Hepatocyte (in vitro differentiated cells): ENCODE measurements at regions not wholly inside any gene's neighbourhood (a gene's known extent, or its start where the extent isn't known, plus 50 kb on each side); places are given as distances from the start of the nearest gene placed in this dataset.

Experiments used
- DNase-seq: peaks from one replicate; pipeline ENCODE4 v3.0.0-alpha.2; 2016; ENCODE audit warnings: low spot score
- H2AFZ ChIP-seq: fragments of 200-600 bp; sonication (generic); 2 replicates; pipeline ENCODE4 v1.6.0; 2016; ENCODE audit warnings: antibody characterized with exemption, mild to moderate bottlenecking
- H3K27ac ChIP-seq: fragments of 200-600 bp; sonication (generic); 2 replicates; pipeline ENCODE4 v1.5.1; 2016; ENCODE audit warnings: mild to moderate bottlenecking
- H3K27me3 ChIP-seq: fragments of 200-600 bp; sonication (generic); 2 replicates; pipeline ENCODE4 v1.6.1; 2016
- H3K36me3 ChIP-seq: fragments of 200-600 bp; sonication (generic); replicated peaks from 2 replicates; pipeline ENCODE4 v1.5.1; 2016; ENCODE audit warnings: low read depth; ENCODE audit not compliant: insufficient read depth
- H3K4me1 ChIP-seq: fragments of 200-600 bp; sonication (generic); 2 replicates; pipeline ENCODE4 v1.5.1; 2016; ENCODE audit warnings: mild to moderate bottlenecking, moderate library complexity; ENCODE audit not compliant: insufficient read depth
- H3K4me2 ChIP-seq: fragments of 200-600 bp; sonication (generic); 2 replicates; pipeline ENCODE4 v1.6.0; 2016
- H3K4me3 ChIP-seq: fragments of 200-600 bp; sonication (generic); 2 replicates; pipeline ENCODE4 v1.5.1; 2016; ENCODE audit warnings: mild to moderate bottlenecking
- H3K79me2 ChIP-seq: fragments of 200-600 bp; sonication (generic); 2 replicates; pipeline ENCODE4 v1.6.0; 2017; ENCODE audit warnings: mild to moderate bottlenecking
- H3K9me2 ChIP-seq: fragments of 200-600 bp; sonication (generic); replicated peaks from 2 replicates; pipeline ENCODE4 v1.6.0; 2017; ENCODE audit warnings: mild to moderate bottlenecking; ENCODE audit not compliant: insufficient read depth
- H3K9me3 ChIP-seq: fragments of 200-600 bp; sonication (generic); 2 replicates; pipeline ENCODE4 v1.5.1; 2016; ENCODE audit warnings: low read depth, mild to moderate bottlenecking
- H4K20me1 ChIP-seq: fragments of 200-600 bp; sonication (generic); 2 replicates; pipeline ENCODE4 v1.6.0; 2016; ENCODE audit warnings: mild to moderate bottlenecking; ENCODE audit not compliant: insufficient read depth, poor library complexity, severe bottlenecking
- CTCF ChIP-seq: fragments of 200-600 bp; sonication (generic); IDR thresholded peaks from 2 replicates; pipeline ENCODE4 v1.5.1; 2016; ENCODE audit warnings: antibody characterized with exemption, mild to moderate bottlenecking; ENCODE audit not compliant: poor library complexity
- EZH2 ChIP-seq: fragments of 200-600 bp; sonication (generic); IDR thresholded peaks from 2 replicates; pipeline ENCODE4 v1.6.1; 2016; ENCODE audit warnings: antibody characterized with exemption, mild to moderate bottlenecking, borderline replicate concordance
- EZH2phosphoT487 ChIP-seq: fragments of 200-600 bp; sonication (generic); IDR thresholded peaks from one replicate; pipeline ENCODE4 v1.6.1; 2018; ENCODE audit warnings: antibody characterized with exemption, mild to moderate bottlenecking, low read depth, moderate library complexity; ENCODE audit not compliant: unreplicated experiment, severe bottlenecking
- WGBS: methylation state at CpG from one replicate; pipeline ENCODE4 v1.1.6; 2016; ENCODE audit warnings: low lambda C conversion rate; ENCODE audit errors: missing lambda C conversion rate; 5-methylcytosine and 5-hydroxymethylcytosine counted together

DNA sequence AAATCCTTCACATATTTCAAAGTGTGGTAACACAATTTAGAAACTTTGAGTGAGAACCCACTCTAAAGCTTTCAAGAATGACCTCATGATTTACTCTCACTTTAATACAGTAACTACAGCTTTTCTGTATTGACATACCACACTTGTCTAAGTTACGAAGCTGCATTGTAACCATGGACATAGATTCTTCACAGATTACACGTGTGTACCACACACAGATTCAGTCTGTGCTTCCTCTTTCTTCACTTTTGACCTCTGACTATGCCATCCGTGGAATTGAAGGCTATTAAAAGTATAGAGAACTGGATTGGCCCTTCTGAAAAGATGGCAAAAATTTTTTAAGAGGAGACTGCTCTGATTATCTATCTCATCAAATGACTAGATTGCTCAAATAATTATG, 172.7 kb downstream of the TANC2 start:
- H3K4me3 ChIP-seq, result no peak overlapping the region
- no peak for DNase-seq
- H3K9me3 ChIP-seq, result no peaks in the 10 kb centered on the region
- no peak overlapping the region for H3K4me2 ChIP-seq
- no peaks in the 10 kb centered on the region for H3K36me3 ChIP-seq
- H3K27ac ChIP-seq, result no peak overlapping the region
- TF ChIP-seq EZH2, result no peak
- TF ChIP-seq CTCF, result no peak
- TF ChIP-seq EZH2phosphoT487, result no peak
- no peaks in the 10 kb centered on the region for H4K20me1 ChIP-seq
- no peak overlapping the region for H2AFZ ChIP-seq
- H3K27me3 ChIP-seq, result no peaks in the 10 kb centered on the region
- H3K9me2 ChIP-seq, result no peaks in the 10 kb centered on the region
- H3K79me2 ChIP-seq, result no peaks in the 10 kb centered on the region
- WGBS, result 77% methylated on average over 3 of the region's 3 CpGs
- no peaks in the 10 kb centered on the region for H3K4me1 ChIP-seq

DNA sequence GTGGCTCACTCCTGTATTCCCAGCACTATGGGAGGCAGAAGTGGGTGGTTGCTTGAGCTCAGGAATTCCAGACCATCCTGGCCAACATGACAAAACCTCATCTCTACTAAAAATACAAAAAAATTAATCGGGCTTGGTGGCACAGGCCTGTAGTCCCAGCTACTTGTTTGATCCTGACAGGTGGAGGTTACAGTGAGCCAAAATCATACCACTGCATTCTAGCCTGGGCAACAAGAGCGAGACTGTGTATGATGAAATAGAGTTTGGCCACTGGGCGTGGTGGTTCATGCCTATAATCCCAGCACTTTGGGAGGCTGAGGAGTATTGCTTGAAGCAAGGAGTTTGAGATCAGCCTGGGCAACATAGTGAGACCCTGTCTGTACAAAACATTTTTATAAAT, 173.3 kb downstream of the TANC2 start:
- Histone ChIP-seq H3K4me2 (no peak overlapping the region), H2AFZ (no peak overlapping the region), H3K27me3 (no peaks in the 10 kb centered on the region), H4K20me1 (no peaks in the 10 kb centered on the region), H3K4me3 (no peak overlapping the region), H3K36me3 (no peaks in the 10 kb centered on the region), H3K27ac (no peak overlapping the region), H3K9me3 (no peaks in the 10 kb centered on the region), H3K4me1 (no peaks in the 10 kb centered on the region), H3K79me2 (no peaks in the 10 kb centered on the region), H3K9me2 (no peaks in the 10 kb centered on the region)
- no peak for DNase-seq
- 99% methylated on average over 3 of the region's 3 CpGs for WGBS
- no peak for TF ChIP-seq CTCF
- TF ChIP-seq EZH2phosphoT487, result no peak
- no peak for TF ChIP-seq EZH2

DNA sequence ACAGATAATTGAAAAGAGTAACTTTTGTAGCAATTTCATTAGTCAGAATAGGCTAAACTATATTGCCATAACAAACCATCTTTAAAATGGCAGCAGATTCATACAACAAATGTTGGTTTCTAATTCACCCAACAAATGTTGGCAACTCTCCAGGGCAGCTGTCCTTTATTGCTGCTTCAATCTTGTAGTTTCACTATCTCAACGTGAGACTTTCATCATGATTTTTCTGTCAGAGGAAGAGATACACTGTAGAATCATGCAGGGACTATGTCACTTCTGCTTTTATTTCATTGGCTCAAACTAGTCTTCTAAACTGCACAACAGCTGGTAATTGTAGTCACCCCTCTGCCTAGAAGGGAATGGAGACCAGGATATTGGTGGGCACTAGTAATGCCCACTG, 174.2 kb downstream of the TANC2 start:
- no peaks in the 10 kb centered on the region for H3K4me1 ChIP-seq
- TF ChIP-seq CTCF (no peak), EZH2 (no peak), EZH2phosphoT487 (no peak)
- no peak overlapping the region for H2AFZ ChIP-seq
- no peaks in the 10 kb centered on the region for H3K36me3 ChIP-seq
- no peak overlapping the region for H3K27ac ChIP-seq
- H4K20me1 ChIP-seq, result no peaks in the 10 kb centered on the region
- H3K27me3 ChIP-seq, result no peaks in the 10 kb centered on the region
- WGBS, result 56% methylated on average over 1 of the region's 1 CpG
- no peaks in the 10 kb centered on the region for H3K79me2 ChIP-seq
- no peaks in the 10 kb centered on the region for H3K9me3 ChIP-seq
- no peak for DNase-seq
- H3K4me2 ChIP-seq, result no peak overlapping the region
- no peak overlapping the region for H3K4me3 ChIP-seq
- H3K9me2 ChIP-seq, result no peaks in the 10 kb centered on the region

DNA sequence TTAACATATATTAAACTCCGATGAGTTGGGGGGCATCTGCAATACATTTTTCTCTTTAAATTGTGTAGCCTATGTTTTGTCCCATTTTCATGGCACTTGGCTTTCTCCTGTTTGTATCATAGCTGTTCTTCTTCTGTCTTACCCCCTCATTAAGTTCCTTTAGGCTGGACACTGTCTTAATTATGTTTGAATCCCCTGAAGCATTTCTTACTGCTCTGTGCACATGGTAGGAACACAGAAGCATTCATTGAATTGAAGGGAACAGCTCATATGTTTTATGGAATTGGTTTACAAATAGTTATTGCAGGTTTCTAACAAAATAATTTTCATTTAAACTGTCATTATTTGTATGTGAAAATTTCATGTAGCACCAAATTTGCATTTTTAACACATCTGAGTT, 176.8 kb downstream of the TANC2 start:
- Histone ChIP-seq H3K4me3 (no peak overlapping the region), H3K4me1 (no peaks in the 10 kb centered on the region), H3K9me2 (no peaks in the 10 kb centered on the region), H3K9me3 (peaks cover 3% of the 10 kb centered on the region), H2AFZ (no peak overlapping the region), H4K20me1 (no peaks in the 10 kb centered on the region), H3K27ac (no peak overlapping the region), H3K4me2 (no peak overlapping the region), H3K79me2 (no peaks in the 10 kb centered on the region), H3K36me3 (no peaks in the 10 kb centered on the region), H3K27me3 (no peaks in the 10 kb centered on the region)
- DNase-seq, result no peak
- no peak for TF ChIP-seq EZH2phosphoT487
- TF ChIP-seq CTCF, result no peak
- TF ChIP-seq EZH2, result no peak
- WGBS, result 97% methylated on average over 1 of the region's 1 CpG
